ENCODE measurements at regions not wholly inside any gene's neighbourhood (a gene's known extent, or its start where the extent isn't known, plus 50 kb on each side); places are given as distances from the start of the nearest gene placed in this dataset.

GRCh38 chr16:35562471-35562870, 2103.1 kb downstream of the TP53TG3F start:
- TF ChIP-seq FOXK2 (IDR thresholded peaks at IDR 0.05) (no peak), L3MBTL2 (conservative IDR thresholded peaks at IDR 0.05) (no peak), HDGF (IDR thresholded peaks at IDR 0.05; ENCODE audit: borderline replicate concordance) (no peak), SP1 (IDR thresholded peaks at IDR 0.05) (no peak), BHLHE40 (IDR thresholded peaks at IDR 0.05; ENCODE audit: borderline replicate concordance) (no peak), FOXM1 (IDR thresholded peaks at IDR 0.05; ENCODE audit: borderline replicate concordance) (no peak), FOXA1 (IDR thresholded peaks at IDR 0.05) (no peak)

Measured in HEK293T (cell line).